Glutamatergic neuron (in vitro differentiated cells): ENCODE measurements at regions not wholly inside any gene's neighbourhood (a gene's known extent, or its start where the extent isn't known, plus 50 kb on each side); places are given as distances from the start of the nearest gene placed in this dataset.

ENCODE experiments used
- DNase-seq: peaks from one replicate; pipeline ENCODE4 v3.0.0; 2022
- H3K27ac Mint-ChIP-seq: one replicate; pipeline ENCODE4 v1.8.0; 2020; ENCODE audit warnings: mild to moderate bottlenecking, mixed read lengths, inconsistent platforms; ENCODE audit not compliant: unreplicated experiment
- H3K27me3 Mint-ChIP-seq: one replicate; pipeline ENCODE4 v1.8.0; 2020; ENCODE audit warnings: mild to moderate bottlenecking, moderate library complexity, mixed read lengths, inconsistent platforms; ENCODE audit not compliant: unreplicated experiment
- H3K36me3 Mint-ChIP-seq: one replicate; pipeline ENCODE4 v1.8.0; 2020; ENCODE audit warnings: mild to moderate bottlenecking, mixed read lengths, inconsistent platforms; ENCODE audit not compliant: unreplicated experiment
- H3K4me1 Mint-ChIP-seq: one replicate; pipeline ENCODE4 v1.8.0; 2020; ENCODE audit warnings: mild to moderate bottlenecking, low read depth, mixed read lengths, inconsistent platforms; ENCODE audit not compliant: unreplicated experiment
- H3K4me3 Mint-ChIP-seq: one replicate; pipeline ENCODE4 v1.8.0; 2020; ENCODE audit warnings: mild to moderate bottlenecking, mixed read lengths, inconsistent platforms; ENCODE audit not compliant: unreplicated experiment
- H3K9me3 Mint-ChIP-seq: one replicate; pipeline ENCODE4 v1.8.0; 2020; ENCODE audit warnings: mild to moderate bottlenecking, moderate library complexity, mixed read lengths, inconsistent platforms; ENCODE audit not compliant: unreplicated experiment
- TF ChIP-seq, protein P1 (sequence below): fragments of 200-600 bp; sonication (generic); IDR thresholded peaks from one replicate; pipeline ENCODE4 v1.5.0; 2021; ENCODE audit not compliant: partially characterized antibody, unreplicated experiment

GRCh38 chr13:59363947-59364346 is 799.8 kb downstream of the DIAPH3 start:
- DNase-seq, result no peak
- Mint-ChIP-seq H3K27ac (no peak overlapping the region), H3K4me3 (no peak overlapping the region), H3K9me3 (no peaks in the 10 kb centered on the region), H3K4me1 (peaks cover 1% of the 10 kb centered on the region), H3K36me3 (no peaks in the 10 kb centered on the region), H3K27me3 (no peaks in the 10 kb centered on the region)
- TF ChIP-seq, protein P1, sequence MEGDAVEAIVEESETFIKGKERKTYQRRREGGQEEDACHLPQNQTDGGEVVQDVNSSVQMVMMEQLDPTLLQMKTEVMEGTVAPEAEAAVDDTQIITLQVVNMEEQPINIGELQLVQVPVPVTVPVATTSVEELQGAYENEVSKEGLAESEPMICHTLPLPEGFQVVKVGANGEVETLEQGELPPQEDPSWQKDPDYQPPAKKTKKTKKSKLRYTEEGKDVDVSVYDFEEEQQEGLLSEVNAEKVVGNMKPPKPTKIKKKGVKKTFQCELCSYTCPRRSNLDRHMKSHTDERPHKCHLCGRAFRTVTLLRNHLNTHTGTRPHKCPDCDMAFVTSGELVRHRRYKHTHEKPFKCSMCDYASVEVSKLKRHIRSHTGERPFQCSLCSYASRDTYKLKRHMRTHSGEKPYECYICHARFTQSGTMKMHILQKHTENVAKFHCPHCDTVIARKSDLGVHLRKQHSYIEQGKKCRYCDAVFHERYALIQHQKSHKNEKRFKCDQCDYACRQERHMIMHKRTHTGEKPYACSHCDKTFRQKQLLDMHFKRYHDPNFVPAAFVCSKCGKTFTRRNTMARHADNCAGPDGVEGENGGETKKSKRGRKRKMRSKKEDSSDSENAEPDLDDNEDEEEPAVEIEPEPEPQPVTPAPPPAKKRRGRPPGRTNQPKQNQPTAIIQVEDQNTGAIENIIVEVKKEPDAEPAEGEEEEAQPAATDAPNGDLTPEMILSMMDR, result no peak

- Mint-ChIP-seq H3K4me1 (no peaks in the 10 kb centered on the region), H3K4me3 (no peak overlapping the region), H3K36me3 (no peaks in the 10 kb centered on the region), H3K27me3 (no peaks in the 10 kb centered on the region), H3K27ac (no peak overlapping the region), H3K9me3 (no peaks in the 10 kb centered on the region)
- TF ChIP-seq, protein P1, result peak; percentile 46
- peak; percentile 38 for DNase-seq
These were observed 799.1 kb downstream of the DIAPH3 start for GRCh38 chr13:59364641-59365085.

GRCh38 chr13:59367467-59367866 is 796.3 kb downstream of the DIAPH3 start:
- DNase-seq, result no peak
- no peak overlapping the region for H3K4me3 Mint-ChIP-seq
- H3K4me1 Mint-ChIP-seq, result no peaks in the 10 kb centered on the region
- H3K9me3 Mint-ChIP-seq, result no peaks in the 10 kb centered on the region
- H3K36me3 Mint-ChIP-seq, result no peaks in the 10 kb centered on the region
- no peaks in the 10 kb centered on the region for H3K27me3 Mint-ChIP-seq
- TF ChIP-seq, protein P1, result no peak
- H3K27ac Mint-ChIP-seq, result no peak overlapping the region

- no peaks in the 10 kb centered on the region for H3K27me3 Mint-ChIP-seq
- H3K27ac Mint-ChIP-seq, result no peak overlapping the region
- TF ChIP-seq, protein P1, result no peak
- H3K36me3 Mint-ChIP-seq, result no peaks in the 10 kb centered on the region
- H3K9me3 Mint-ChIP-seq, result no peaks in the 10 kb centered on the region
- H3K4me3 Mint-ChIP-seq, result no peak overlapping the region
- no peak for DNase-seq
- no peaks in the 10 kb centered on the region for H3K4me1 Mint-ChIP-seq
These were observed 795.8 kb downstream of the DIAPH3 start for GRCh38 chr13:59367904-59368303.

DNA sequence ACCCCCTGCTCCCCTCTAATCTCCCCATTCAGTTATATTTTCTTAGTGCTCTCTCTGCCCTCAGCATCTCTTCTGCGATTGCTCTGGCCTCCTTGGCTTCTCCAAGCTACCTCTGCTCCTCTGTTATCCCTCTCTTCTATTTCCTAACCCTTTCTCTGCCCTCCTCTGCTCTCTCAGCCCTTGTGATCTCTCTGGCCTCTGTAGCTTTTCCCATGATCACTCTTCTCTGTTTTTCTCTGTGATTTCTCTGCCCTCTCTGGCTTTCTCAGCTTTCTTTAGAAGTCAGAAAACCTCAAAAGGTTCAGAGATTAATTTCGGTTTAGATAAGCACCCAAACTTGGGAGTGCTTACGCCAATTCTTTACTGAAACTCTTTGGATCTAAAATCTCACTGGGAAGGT is 795.0 kb downstream of the DIAPH3 start:
- H3K27me3 Mint-ChIP-seq, result no peaks in the 10 kb centered on the region
- no peak for DNase-seq
- no peaks in the 10 kb centered on the region for H3K9me3 Mint-ChIP-seq
- H3K27ac Mint-ChIP-seq, result no peak overlapping the region
- no peaks in the 10 kb centered on the region for H3K4me1 Mint-ChIP-seq
- TF ChIP-seq, protein P1, result no peak
- no peaks in the 10 kb centered on the region for H3K36me3 Mint-ChIP-seq
- no peak overlapping the region for H3K4me3 Mint-ChIP-seq
